MG63 (cell line): ENCODE measurements at regions not wholly inside any gene's neighbourhood (a gene's known extent, or its start where the extent isn't known, plus 50 kb on each side); places are given as distances from the start of the nearest gene placed in this dataset.
"Not testable (repeated sequence)": the region's sequence is repeated elsewhere in the genome, so short reads cannot be mapped to it uniquely, and the experiment has no call there.

Experiments
- DNase-seq: peaks from one replicate; pipeline ENCODE4 v3.0.0-alpha.2; 2020
- H3K27me3 ChIP-seq: fragments of 250-450 bp; sonication (Bioruptor Pico); 2 replicates; pipeline ENCODE4 v1.5.1; 2020; ENCODE audit warnings: mild to moderate bottlenecking, moderate library complexity
- H3K36me3 ChIP-seq: fragments of 250-450 bp; sonication (Bioruptor Pico); 2 replicates; pipeline ENCODE4 v1.5.1; 2020; ENCODE audit warnings: mild to moderate bottlenecking, moderate library complexity
- H3K4me3 ChIP-seq: fragments of 250-450 bp; sonication (Bioruptor Pico); 2 replicates; pipeline ENCODE4 v1.5.1; 2020; ENCODE audit warnings: mild to moderate bottlenecking, moderate library complexity
- H3K9me3 ChIP-seq: fragments of 250-450 bp; sonication (Bioruptor Pico); 2 replicates; pipeline ENCODE4 v1.5.1; 2020; ENCODE audit warnings: mild to moderate bottlenecking, moderate library complexity

- H3K9me3 ChIP-seq: no peaks in the 10 kb centered on the region
- no peak overlapping the region for H3K4me3 ChIP-seq
- H3K27me3 ChIP-seq: 0 out of 2 replicates have a peak, but pooled peaks cover 3% of the 10 kb centered on the region
- H3K36me3 ChIP-seq: no peaks in the 10 kb centered on the region
- DNase-seq: no peak
Observed at GRCh38 chr1:193462629-193463320, 276.4 kb upstream of the B3GALT2 start.

- Histone ChIP-seq H3K36me3 (no peaks in the 10 kb centered on the region), H3K4me3 (no peak overlapping the region), H3K9me3 (no peaks in the 10 kb centered on the region), H3K27me3 (0 out of 2 replicates have a peak, but pooled peaks cover 3% of the 10 kb centered on the region)
- DNase-seq: no peak
Observed at GRCh38 chr1:193458628-193459027, 272.2 kb upstream of the B3GALT2 start.

GRCh38 chr1:193457676-193458075 lies 271.3 kb upstream of the B3GALT2 start:
- DNase-seq: no peak
- 0 out of 2 replicates have a peak, but pooled peaks cover 3% of the 10 kb centered on the region for H3K27me3 ChIP-seq
- no peaks in the 10 kb centered on the region for H3K9me3 ChIP-seq
- H3K36me3 ChIP-seq: no peaks in the 10 kb centered on the region
- H3K4me3 ChIP-seq: no peak overlapping the region

GRCh38 chr1:193456811-193457280 lies 270.4 kb upstream of the B3GALT2 start:
- Histone ChIP-seq H3K36me3 (no peaks in the 10 kb centered on the region), H3K9me3 (no peaks in the 10 kb centered on the region), H3K27me3 (no peaks in the 10 kb centered on the region), H3K4me3 (no peak overlapping the region)
- no peak for DNase-seq

- no peaks in the 10 kb centered on the region for H3K9me3 ChIP-seq
- no peak overlapping the region for H3K4me3 ChIP-seq
- DNase-seq: no peak
- no peaks in the 10 kb centered on the region for H3K36me3 ChIP-seq
- no peaks in the 10 kb centered on the region for H3K27me3 ChIP-seq
Observed at GRCh38 chr1:193451606-193452005, 265.2 kb upstream of the B3GALT2 start.

- Histone ChIP-seq H3K36me3 (no peaks in the 10 kb centered on the region), H3K9me3 (no peaks in the 10 kb centered on the region), H3K4me3 (no peak overlapping the region), H3K27me3 (no peaks in the 10 kb centered on the region)
- no peak for DNase-seq
Observed at GRCh38 chr1:193451001-193451400, 264.6 kb upstream of the B3GALT2 start.

GRCh38 chr1:193448682-193449461 lies 262.5 kb upstream of the B3GALT2 start:
- DNase-seq: no peak
- Histone ChIP-seq H3K36me3 (no peaks in the 10 kb centered on the region), H3K9me3 (no peaks in the 10 kb centered on the region), H3K27me3 (no peaks in the 10 kb centered on the region), H3K4me3 (no peak overlapping the region)

GRCh38 chr1:193443886-193444285 lies 257.5 kb upstream of the B3GALT2 start:
- Histone ChIP-seq H3K4me3 (no peak overlapping the region), H3K36me3 (no peaks in the 10 kb centered on the region), H3K27me3 (no peaks in the 10 kb centered on the region), H3K9me3 (no peaks in the 10 kb centered on the region)
- no peak for DNase-seq

GRCh38 chr1:193438771-193439170 lies 252.4 kb upstream of the B3GALT2 start:
- peaks cover 3% of the 10 kb centered on the region for H3K9me3 ChIP-seq
- no peaks in the 10 kb centered on the region for H3K36me3 ChIP-seq
- no peak for DNase-seq
- no peak overlapping the region for H3K4me3 ChIP-seq
- H3K27me3 ChIP-seq: no peaks in the 10 kb centered on the region

- peaks cover 7% of the 10 kb centered on the region for H3K9me3 ChIP-seq
- no peaks in the 10 kb centered on the region for H3K27me3 ChIP-seq
- no peaks in the 10 kb centered on the region for H3K36me3 ChIP-seq
- no peak overlapping the region for H3K4me3 ChIP-seq
- DNase-seq: no peak
Observed at GRCh38 chr1:193438312-193438711, 251.9 kb upstream of the B3GALT2 start.

GRCh38 chr1:193437785-193438184 lies 251.4 kb upstream of the B3GALT2 start:
- H3K9me3 ChIP-seq: peaks cover 10% of the 10 kb centered on the region
- DNase-seq: no peak

GRCh38 chr1:193437333-193437732 lies 250.9 kb upstream of the B3GALT2 start:
- H3K4me3 ChIP-seq, H3K27me3 ChIP-seq, DNase-seq, H3K36me3 ChIP-seq: not testable (repeated sequence)
- H3K9me3 ChIP-seq: peaks cover 10% of the 10 kb centered on the region

More at GRCh38 chr1:193437785-193438184, 251.4 kb upstream of the B3GALT2 start:
- Histone ChIP-seq H3K4me3 (no peak overlapping the region), H3K27me3 (no peaks in the 10 kb centered on the region), H3K36me3 (no peaks in the 10 kb centered on the region)

GRCh38 chr1:193435781-193436180 lies 249.4 kb upstream of the B3GALT2 start:
- no peak for DNase-seq
- Histone ChIP-seq H3K27me3 (no peaks in the 10 kb centered on the region), H3K36me3 (no peaks in the 10 kb centered on the region), H3K9me3 (peaks cover 10% of the 10 kb centered on the region), H3K4me3 (no peak overlapping the region)

- H3K4me3 ChIP-seq: no peak overlapping the region
Observed at GRCh38 chr1:193434319-193434718, 247.9 kb upstream of the B3GALT2 start.

GRCh38 chr1:193433599-193433998 lies 247.2 kb upstream of the B3GALT2 start:
- Histone ChIP-seq H3K9me3 (peaks cover 10% of the 10 kb centered on the region), H3K36me3 (no peaks in the 10 kb centered on the region), H3K4me3 (no peak overlapping the region), H3K27me3 (no peaks in the 10 kb centered on the region)
- DNase-seq: no peak

More at GRCh38 chr1:193434319-193434718, 247.9 kb upstream of the B3GALT2 start:
- Histone ChIP-seq H3K9me3 (peaks cover 10% of the 10 kb centered on the region), H3K36me3 (no peaks in the 10 kb centered on the region), H3K27me3 (no peaks in the 10 kb centered on the region)
- DNase-seq: no peak

GRCh38 chr1:193432979-193433587 lies 246.7 kb upstream of the B3GALT2 start:
- Histone ChIP-seq H3K9me3 (peaks cover 10% of the 10 kb centered on the region), H3K4me3 (no peak overlapping the region), H3K27me3 (no peaks in the 10 kb centered on the region), H3K36me3 (no peaks in the 10 kb centered on the region)
- no peak for DNase-seq

- H3K9me3 ChIP-seq: peaks cover 10% of the 10 kb centered on the region
- no peak for DNase-seq
- no peaks in the 10 kb centered on the region for H3K36me3 ChIP-seq
- H3K4me3 ChIP-seq: no peak overlapping the region
- H3K27me3 ChIP-seq: no peaks in the 10 kb centered on the region
Observed at GRCh38 chr1:193431265-193431977, 245.0 kb upstream of the B3GALT2 start.
